HEK293T (cell line): ENCODE measurements at regions not wholly inside any gene's neighbourhood (a gene's known extent, or its start where the extent isn't known, plus 50 kb on each side); places are given as distances from the start of the nearest gene placed in this dataset.

Source experiments
- ARNT ChIP-seq: fragments of 450-650 bp; IDR thresholded peaks from 2 replicates; pipeline ENCODE4 v1.6.1; 2017; ENCODE audit warnings: mild to moderate bottlenecking
- BHLHE40 ChIP-seq: fragments of 450-650 bp; IDR thresholded peaks from 2 replicates; pipeline ENCODE4 v1.6.1; 2016; ENCODE audit warnings: mild to moderate bottlenecking, moderate library complexity, borderline replicate concordance
- L3MBTL2 ChIP-seq: fragments of 450-650 bp; conservative IDR thresholded peaks from 2 replicates; pipeline ENCODE4 v1.6.1; 2016; ENCODE audit warnings: mild to moderate bottlenecking
- SUZ12 ChIP-seq: fragments of 450-650 bp; IDR thresholded peaks from 2 replicates; pipeline ENCODE4 v1.6.1; 2016; ENCODE audit warnings: mild to moderate bottlenecking

GRCh38 chr10:128723631-128724205 is 597.5 kb upstream of the MKI67 start:
- TF ChIP-seq BHLHE40 (no peak), SUZ12 (no peak), L3MBTL2 (no peak), ARNT (no peak)
